Activated T-helper 1 cell treated with anti-CD3 and anti-CD28 coated beads, Interleukin-12 subunit alpha, Interleukin-12 subunit beta, Interleukin-2, Interleukin-4 antibody, amounts not matched to agents 30 ng/mL and 10 ng/mL and 1 ng/mL, durations not matched to agents 14 hours and 24 hours and 36 hours (primary cell): ENCODE measurements at regions not wholly inside any gene's neighbourhood (a gene's known extent, or its start where the extent isn't known, plus 50 kb on each side); places are given as distances from the start of the nearest gene placed in this dataset.

Source experiments
- DNase-seq: peaks from one replicate; pipeline ENCODE4 v3.0.0; 2021; ENCODE audit warnings: low spot score
- H3K27ac Mint-ChIP-seq: one replicate; pipeline ENCODE4 v1.8.0; 2021; ENCODE audit warnings: mild to moderate bottlenecking, mixed read lengths
- H3K27me3 Mint-ChIP-seq: one replicate; pipeline ENCODE4 v1.8.0; 2022; ENCODE audit warnings: mild to moderate bottlenecking, moderate library complexity, mixed read lengths; ENCODE audit not compliant: insufficient read depth
- H3K36me3 Mint-ChIP-seq: one replicate; pipeline ENCODE4 v1.8.0; 2021; ENCODE audit warnings: low read depth, mixed read lengths
- H3K4me1 Mint-ChIP-seq: one replicate; pipeline ENCODE4 v1.8.0; 2021; ENCODE audit warnings: low read depth, mixed read lengths
- H3K4me3 Mint-ChIP-seq: one replicate; pipeline ENCODE4 v1.8.0; 2021; ENCODE audit warnings: mild to moderate bottlenecking, moderate library complexity, mixed read lengths
- H3K9me3 Mint-ChIP-seq: one replicate; pipeline ENCODE4 v1.8.0; 2021; ENCODE audit warnings: mixed read lengths
- intact Hi-C: fragments of 100-400 bp; cut with micrococcal nuclease; formaldehyde crosslinking; loops from one replicate; pipeline ENCODE4 v1.15.1; 2024

DNA sequence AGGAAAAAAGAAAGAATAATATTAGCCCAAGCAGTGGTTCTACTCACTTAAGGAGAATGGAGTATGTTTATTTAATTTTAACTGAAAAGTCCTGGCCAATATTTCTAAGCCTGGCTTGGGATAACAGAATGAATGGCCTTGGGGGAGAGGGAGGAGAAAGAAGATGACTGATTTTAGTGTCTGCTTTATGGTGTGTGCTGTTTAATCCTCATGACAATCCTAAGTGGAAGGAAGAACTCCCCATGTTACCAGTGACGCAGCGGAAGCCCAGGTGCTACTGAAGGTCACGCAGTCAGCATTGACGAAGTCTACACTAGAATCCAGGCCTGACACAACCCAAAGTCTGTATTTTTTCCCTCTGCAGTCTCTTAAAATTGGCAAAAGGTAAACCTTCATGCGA, 50.5 kb downstream of the PALM2AKAP2 start:
- Mint-ChIP-seq H3K9me3 (peaks cover 12% of the 10 kb centered on the region), H3K27ac (no peak overlapping the region), H3K4me1 (no peaks in the 10 kb centered on the region), H3K36me3 (no peaks in the 10 kb centered on the region), H3K27me3 (no peaks in the 10 kb centered on the region), H3K4me3 (no peak overlapping the region)
- intact Hi-C loops = no loop called here
- DNase-seq = no peak

DNA sequence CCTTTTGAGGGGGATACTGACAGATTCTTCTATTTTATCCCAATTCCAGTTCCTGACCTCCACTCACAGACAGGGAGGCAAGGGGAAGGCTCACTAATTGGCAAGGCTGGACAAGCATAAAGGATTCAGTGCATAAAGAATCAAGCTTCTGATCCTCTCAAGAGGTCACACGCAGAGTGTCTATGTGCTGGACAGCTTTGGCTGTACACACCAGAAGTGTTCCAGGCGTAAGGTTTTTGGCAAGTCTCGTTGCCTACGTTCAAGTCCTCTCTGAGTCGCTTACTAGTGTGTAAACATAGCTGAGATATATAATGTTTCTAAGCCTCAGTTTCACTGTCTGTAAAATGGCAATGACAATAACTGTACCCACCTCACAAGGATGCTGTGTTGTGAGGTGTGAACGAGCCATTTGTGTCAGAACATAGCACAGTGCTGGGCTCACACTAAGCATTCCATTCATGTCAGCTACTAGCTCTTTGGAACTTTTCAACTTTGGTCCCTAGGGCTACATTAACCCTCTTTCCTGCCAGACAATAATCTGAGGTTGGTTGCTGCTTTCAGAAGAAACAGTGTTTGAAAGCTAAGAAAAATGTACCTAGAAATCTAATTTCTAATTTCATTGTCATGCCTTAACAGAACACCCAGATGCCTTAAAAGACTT, 52.1 kb downstream of the PALM2AKAP2 start:
- intact Hi-C loops = no loop called here
- H3K27ac Mint-ChIP-seq = no peak overlapping the region
- DNase-seq = no peak
- H3K36me3 Mint-ChIP-seq = no peaks in the 10 kb centered on the region
- H3K4me3 Mint-ChIP-seq = no peak overlapping the region
- H3K4me1 Mint-ChIP-seq = no peaks in the 10 kb centered on the region
- H3K27me3 Mint-ChIP-seq = peaks cover 1% of the 10 kb centered on the region
- peaks cover 12% of the 10 kb centered on the region for H3K9me3 Mint-ChIP-seq

DNA sequence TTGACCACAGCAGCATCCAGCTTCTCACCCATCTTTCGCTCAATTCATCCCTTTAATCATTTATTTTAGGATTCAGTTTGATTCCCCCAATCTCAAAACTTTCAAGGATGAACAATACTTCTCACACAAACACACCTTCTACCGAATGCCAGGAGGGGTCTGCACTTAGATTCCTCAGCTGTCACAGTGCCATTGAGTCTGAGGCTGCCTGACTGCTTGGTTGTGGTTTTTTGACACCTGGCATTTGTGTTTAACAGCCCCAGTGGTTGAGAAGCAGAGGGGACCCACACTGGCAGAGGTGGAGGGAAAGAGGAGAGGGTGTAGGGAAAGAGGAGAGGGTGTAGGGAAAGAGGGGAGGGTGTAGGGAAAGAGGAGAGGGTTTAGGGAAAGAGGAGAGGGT, 54.9 kb downstream of the PALM2AKAP2 start:
- Mint-ChIP-seq H3K4me3 (no peak overlapping the region), H3K4me1 (no peaks in the 10 kb centered on the region), H3K27me3 (peaks cover 4% of the 10 kb centered on the region), H3K36me3 (no peaks in the 10 kb centered on the region), H3K9me3 (no peaks in the 10 kb centered on the region), H3K27ac (no peak overlapping the region)
- intact Hi-C loops = no loop called here
- no peak for DNase-seq

DNA sequence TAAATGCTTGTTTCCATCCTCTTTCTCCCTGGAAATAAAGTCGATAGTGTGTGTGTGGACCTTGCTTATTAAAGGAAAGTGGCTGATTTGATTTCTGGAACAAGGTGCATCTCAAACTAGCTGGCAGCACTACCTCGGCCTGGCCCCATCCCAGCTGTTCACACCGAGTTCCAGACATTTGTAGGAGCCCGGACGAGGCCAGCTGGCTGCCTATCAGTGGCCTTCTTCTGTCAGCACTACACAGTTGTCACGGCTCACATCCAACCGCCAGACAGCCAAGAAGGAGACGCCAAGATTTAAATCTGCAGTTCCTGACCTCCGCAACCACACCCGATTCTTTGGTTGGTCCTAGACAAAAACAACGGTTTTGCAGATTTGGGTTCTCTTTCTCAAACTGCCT, 63.6 kb downstream of the PALM2AKAP2 start:
- Mint-ChIP-seq H3K9me3 (no peaks in the 10 kb centered on the region), H3K27me3 (peaks cover 7% of the 10 kb centered on the region), H3K4me1 (no peaks in the 10 kb centered on the region), H3K36me3 (no peaks in the 10 kb centered on the region), H3K4me3 (no peak overlapping the region), H3K27ac (no peak overlapping the region)
- no peak for DNase-seq
- intact Hi-C loops = no loop called here

DNA sequence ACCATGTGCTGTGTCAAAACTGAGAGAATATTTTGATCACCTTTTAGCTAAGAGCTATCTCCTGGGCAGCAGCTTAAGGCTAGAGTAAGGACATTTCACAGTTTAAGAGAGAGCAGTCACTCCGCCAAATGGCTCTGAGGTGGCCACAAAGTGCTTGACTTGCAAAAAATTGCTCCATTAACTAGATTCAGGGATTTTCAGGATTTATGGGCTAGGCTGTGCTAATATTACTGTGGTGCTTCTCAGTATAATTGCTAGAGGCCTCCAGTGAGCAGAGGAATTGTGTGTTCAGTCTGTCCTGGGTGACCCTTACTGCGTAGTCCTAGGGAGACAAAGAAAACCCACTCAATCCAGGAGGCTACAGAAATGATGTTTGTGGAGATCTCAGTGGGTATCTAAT, 65.2 kb downstream of the PALM2AKAP2 start:
- H3K27ac Mint-ChIP-seq = no peak overlapping the region
- no peaks in the 10 kb centered on the region for H3K9me3 Mint-ChIP-seq
- H3K4me1 Mint-ChIP-seq = no peaks in the 10 kb centered on the region
- peaks cover 6% of the 10 kb centered on the region for H3K27me3 Mint-ChIP-seq
- DNase-seq = no peak
- intact Hi-C loops = no loop called here
- H3K4me3 Mint-ChIP-seq = no peak overlapping the region
- H3K36me3 Mint-ChIP-seq = no peaks in the 10 kb centered on the region

DNA sequence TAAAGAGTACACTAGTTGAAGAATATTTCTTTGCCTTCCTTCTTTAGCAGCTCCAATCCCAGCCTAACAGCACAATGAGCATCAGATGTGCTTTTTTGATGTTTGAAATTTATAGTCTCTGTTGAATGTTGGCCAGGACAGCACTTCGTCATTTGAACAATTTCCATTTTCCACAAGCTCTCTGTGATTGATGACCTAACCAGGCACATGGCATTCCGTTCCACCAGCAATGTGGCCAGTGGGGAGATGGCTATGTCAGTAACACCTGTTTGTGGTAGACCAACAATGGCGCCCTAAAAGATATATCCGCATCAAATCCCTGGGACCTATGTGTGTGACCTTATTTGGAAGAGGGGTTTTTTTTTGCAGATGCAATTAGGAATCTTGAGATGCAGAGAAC, 66.8 kb downstream of the PALM2AKAP2 start:
- H3K36me3 Mint-ChIP-seq = peaks cover 3% of the 10 kb centered on the region
- no peaks in the 10 kb centered on the region for H3K4me1 Mint-ChIP-seq
- intact Hi-C loops = no loop called here
- H3K27me3 Mint-ChIP-seq = peaks cover 8% of the 10 kb centered on the region
- DNase-seq = no peak
- H3K9me3 Mint-ChIP-seq = peaks cover 6% of the 10 kb centered on the region
- H3K27ac Mint-ChIP-seq = no peak overlapping the region
- no peak overlapping the region for H3K4me3 Mint-ChIP-seq

DNA sequence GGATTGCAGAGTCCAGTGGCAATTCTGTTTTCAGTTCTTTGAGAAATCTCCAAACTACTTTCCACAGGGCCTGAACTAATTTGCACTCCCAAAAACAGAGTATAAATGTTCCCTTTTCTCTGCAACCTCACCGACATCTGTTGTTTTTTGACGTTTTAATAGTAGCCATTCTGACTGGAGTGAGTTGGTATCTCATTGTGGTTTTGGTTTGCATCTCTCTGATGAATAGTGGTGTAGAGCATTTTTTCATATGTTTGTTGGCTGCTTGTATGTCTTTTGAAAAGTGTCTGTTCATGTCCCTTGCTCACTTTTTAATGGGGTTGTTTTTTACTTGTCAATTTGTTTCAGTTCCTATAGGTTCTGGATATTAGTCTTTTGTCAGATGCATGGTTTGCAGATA, 72.6 kb downstream of the PALM2AKAP2 start:
- DNase-seq = no peak
- Mint-ChIP-seq H3K9me3 (peaks cover 11% of the 10 kb centered on the region), H3K4me1 (peaks cover 6% of the 10 kb centered on the region), H3K27me3 (peaks cover 14% of the 10 kb centered on the region), H3K36me3 (peaks cover 3% of the 10 kb centered on the region), H3K27ac (no peak overlapping the region), H3K4me3 (no peak overlapping the region)
- intact Hi-C loops = no loop called here

DNA sequence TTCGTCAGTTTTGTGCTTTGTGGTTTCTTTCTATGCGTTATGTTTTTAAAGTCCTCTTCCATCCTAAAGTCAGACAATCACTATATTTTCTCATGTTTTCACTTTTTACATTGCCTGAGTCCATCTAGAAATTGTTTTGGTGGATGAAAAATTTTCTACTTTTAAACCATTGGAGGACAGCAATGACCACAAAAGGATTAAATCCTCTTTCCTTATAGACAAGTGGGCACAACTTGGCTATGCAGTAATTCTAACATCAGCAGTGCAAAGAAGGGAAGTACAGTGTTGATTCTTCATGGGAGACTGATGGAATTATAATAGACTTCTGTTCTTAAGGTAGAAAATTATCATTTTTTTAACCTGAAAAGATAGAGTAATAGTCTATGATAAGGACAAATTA, 75.5 kb downstream of the PALM2AKAP2 start:
- peaks cover 6% of the 10 kb centered on the region for H3K4me1 Mint-ChIP-seq
- peaks cover 11% of the 10 kb centered on the region for H3K9me3 Mint-ChIP-seq
- DNase-seq = no peak
- H3K36me3 Mint-ChIP-seq = no peaks in the 10 kb centered on the region
- no peak overlapping the region for H3K4me3 Mint-ChIP-seq
- no peak overlapping the region for H3K27ac Mint-ChIP-seq
- peaks cover 22% of the 10 kb centered on the region for H3K27me3 Mint-ChIP-seq
- intact Hi-C loops = no loop called here

DNA sequence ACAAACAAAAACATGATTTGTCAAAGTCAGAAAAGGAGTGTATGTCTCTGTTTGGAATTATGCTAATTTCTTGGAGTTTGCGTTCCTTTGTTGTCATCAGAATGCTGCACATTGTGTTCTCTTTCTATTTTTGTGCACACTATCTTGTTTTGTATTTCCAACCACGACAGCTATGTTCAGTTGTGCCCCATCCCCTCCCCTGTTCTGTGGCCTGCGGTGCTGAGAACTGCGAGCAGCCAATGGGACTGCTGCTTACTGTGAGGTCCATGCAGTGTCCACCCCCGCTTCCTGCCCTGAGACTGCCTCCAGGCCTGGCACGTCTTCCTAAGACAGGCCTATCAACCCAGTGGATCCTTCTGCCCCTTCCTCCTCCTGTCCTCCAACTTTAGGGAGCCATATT, 76.8 kb downstream of the PALM2AKAP2 start:
- peaks cover 25% of the 10 kb centered on the region for H3K27me3 Mint-ChIP-seq
- H3K27ac Mint-ChIP-seq = no peak overlapping the region
- H3K4me1 Mint-ChIP-seq = peaks cover 6% of the 10 kb centered on the region
- no peak for DNase-seq
- peaks cover 5% of the 10 kb centered on the region for H3K9me3 Mint-ChIP-seq
- no peak overlapping the region for H3K4me3 Mint-ChIP-seq
- H3K36me3 Mint-ChIP-seq = no peaks in the 10 kb centered on the region
- intact Hi-C loops = no loop called here

DNA sequence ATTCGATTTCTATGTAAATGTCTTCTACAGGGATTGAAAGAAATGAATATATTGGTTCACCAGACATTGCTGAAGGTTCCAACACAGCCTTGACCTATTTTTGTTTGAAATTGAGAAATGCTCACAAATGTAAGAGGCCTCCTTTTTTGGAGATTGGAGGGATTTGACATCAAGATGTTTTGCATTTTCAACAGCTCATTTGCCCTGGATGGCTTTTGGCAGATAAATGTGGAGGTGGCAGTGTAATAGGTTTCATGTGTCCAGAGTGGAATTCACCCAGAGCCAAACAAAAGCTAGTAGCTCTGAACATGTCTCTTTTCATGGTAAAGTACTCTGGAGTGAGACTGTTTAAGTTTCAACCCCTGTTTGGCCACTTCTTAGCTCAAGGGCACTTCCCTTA, 77.3 kb downstream of the PALM2AKAP2 start:
- Mint-ChIP-seq H3K4me1 (peaks cover 6% of the 10 kb centered on the region), H3K27ac (no peak overlapping the region), H3K27me3 (peaks cover 25% of the 10 kb centered on the region), H3K9me3 (peaks cover 3% of the 10 kb centered on the region), H3K36me3 (no peaks in the 10 kb centered on the region), H3K4me3 (no peak overlapping the region)
- no peak for DNase-seq
- intact Hi-C loops = no loop called here

DNA sequence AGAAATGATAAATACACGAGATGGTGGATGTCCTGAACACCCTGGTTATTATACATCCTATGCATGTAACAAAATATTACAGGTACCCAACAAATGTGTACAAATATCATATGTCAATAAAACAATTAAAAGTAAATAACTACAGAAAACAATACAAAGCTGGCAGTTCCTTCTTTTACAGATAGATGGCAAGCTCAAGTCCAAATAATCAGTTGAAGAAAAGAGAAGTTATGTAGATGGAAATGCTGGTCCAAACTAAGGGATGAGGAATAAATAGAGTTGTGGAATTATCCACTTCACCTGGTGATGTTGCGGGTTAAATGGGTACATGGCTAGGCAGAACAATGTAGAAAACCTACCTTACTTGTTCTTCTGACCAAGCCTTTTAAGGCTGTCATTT, 79.4 kb downstream of the PALM2AKAP2 start:
- Mint-ChIP-seq H3K4me1 (peaks cover 6% of the 10 kb centered on the region), H3K4me3 (no peak overlapping the region), H3K27ac (no peak overlapping the region), H3K27me3 (peaks cover 22% of the 10 kb centered on the region), H3K36me3 (no peaks in the 10 kb centered on the region), H3K9me3 (no peaks in the 10 kb centered on the region)
- intact Hi-C loops = no loop called here
- no peak for DNase-seq

DNA sequence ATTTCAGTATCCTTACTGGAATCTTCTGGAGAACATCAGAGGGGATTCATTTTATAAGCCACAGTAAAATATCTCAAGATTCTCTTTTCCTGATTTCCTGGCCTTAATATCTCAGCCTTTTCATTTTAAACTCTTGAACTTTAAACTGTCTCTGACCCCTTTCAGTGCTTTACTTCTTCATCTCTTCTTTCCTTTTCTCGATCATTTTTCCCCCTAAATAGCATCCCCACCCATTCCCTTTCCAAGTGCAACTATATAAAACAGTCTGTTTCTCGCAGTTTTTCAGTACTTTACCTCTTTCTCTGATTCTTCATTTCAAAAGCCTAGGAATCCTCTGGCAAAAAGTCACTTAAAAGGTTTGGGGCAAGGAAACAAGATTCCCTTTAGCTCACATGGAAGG, 80.5 kb downstream of the PALM2AKAP2 start:
- peaks cover 6% of the 10 kb centered on the region for H3K4me1 Mint-ChIP-seq
- no peaks in the 10 kb centered on the region for H3K9me3 Mint-ChIP-seq
- DNase-seq = no peak
- peaks cover 17% of the 10 kb centered on the region for H3K27me3 Mint-ChIP-seq
- no peak overlapping the region for H3K27ac Mint-ChIP-seq
- no peaks in the 10 kb centered on the region for H3K36me3 Mint-ChIP-seq
- no peak overlapping the region for H3K4me3 Mint-ChIP-seq
- intact Hi-C loops = no loop called here

DNA sequence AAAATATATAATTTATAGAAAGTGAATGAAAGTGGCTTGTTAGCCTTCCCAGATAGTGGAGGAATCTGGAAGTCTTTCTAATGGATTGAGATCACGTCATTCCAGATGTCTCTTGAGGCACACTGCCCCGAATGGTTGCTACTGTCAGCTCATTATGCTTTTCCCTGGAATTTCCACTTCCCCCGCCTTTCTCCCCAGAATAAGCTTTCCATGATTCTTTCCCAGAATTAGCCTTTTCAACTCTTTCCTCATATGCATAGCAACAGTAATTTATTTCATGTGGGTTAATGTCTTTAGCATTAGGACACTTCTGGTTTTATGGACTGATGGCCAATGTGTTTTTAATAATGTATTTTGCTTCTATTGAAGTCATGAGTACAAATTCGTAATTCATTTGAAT, 81.5 kb downstream of the PALM2AKAP2 start:
- Mint-ChIP-seq H3K27me3 (peaks cover 19% of the 10 kb centered on the region), H3K36me3 (no peaks in the 10 kb centered on the region), H3K9me3 (no peaks in the 10 kb centered on the region), H3K4me3 (no peak overlapping the region), H3K27ac (no peak overlapping the region), H3K4me1 (peaks cover 6% of the 10 kb centered on the region)
- intact Hi-C loops = no loop called here
- no peak for DNase-seq

DNA sequence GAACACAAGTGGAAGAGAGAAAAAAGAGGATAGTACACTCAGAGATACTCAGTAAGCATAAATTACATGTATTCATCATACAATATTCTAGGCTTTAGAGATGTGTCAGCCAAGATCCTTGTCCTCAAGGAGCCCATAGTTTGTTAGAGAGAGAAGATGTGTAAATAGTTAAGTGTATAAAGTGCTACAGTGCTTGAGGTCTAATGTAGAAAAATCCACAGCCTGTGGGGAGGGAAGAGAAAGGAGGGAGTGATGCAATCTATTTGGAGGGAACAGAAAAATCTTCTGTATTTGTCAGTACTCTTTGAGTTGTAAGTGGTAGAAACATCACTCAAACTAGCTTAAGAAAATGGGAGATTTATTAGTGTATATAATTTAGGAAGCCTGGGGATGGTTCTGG, 81.9 kb downstream of the PALM2AKAP2 start:
- Mint-ChIP-seq H3K27me3 (peaks cover 19% of the 10 kb centered on the region), H3K4me3 (no peak overlapping the region), H3K9me3 (no peaks in the 10 kb centered on the region), H3K4me1 (peaks cover 3% of the 10 kb centered on the region), H3K27ac (no peak overlapping the region), H3K36me3 (no peaks in the 10 kb centered on the region)
- intact Hi-C loops = no loop called here
- DNase-seq = no peak
